OCI-LY1 (cell line): ENCODE measurements at regions not wholly inside any gene's neighbourhood (a gene's known extent, or its start where the extent isn't known, plus 50 kb on each side); places are given as distances from the start of the nearest gene placed in this dataset.

ENCODE experiments used
- H2AFZ ChIP-seq: fragments of 200-600 bp; sonication (generic), shearing (Covaris generic); 2 replicates; pipeline ENCODE4 v1.6.0; 2014; ENCODE audit warnings: antibody characterized with exemption, mild to moderate bottlenecking, low read length
- H3F3A ChIP-seq: fragments of 200-600 bp; sonication (generic), shearing (Covaris generic); 2 replicates; pipeline ENCODE4 v1.6.0; 2014; ENCODE audit warnings: mild to moderate bottlenecking, antibody characterized with exemption, low read length, moderate library complexity; ENCODE audit not compliant: insufficient read depth
- H3K27ac ChIP-seq: fragments of 200-600 bp; sonication (generic); 2 replicates; pipeline ENCODE4 v1.5.1; 2014; ENCODE audit warnings: low read length, mixed run types, mild to moderate bottlenecking, low read depth; ENCODE audit not compliant: poor library complexity, severe bottlenecking
- H3K27me3 ChIP-seq: fragments of 200-600 bp; sonication (generic); 2 replicates; pipeline ENCODE4 v1.6.0; 2014; ENCODE audit warnings: antibody characterized with exemption, mild to moderate bottlenecking, low read length, moderate library complexity; ENCODE audit not compliant: insufficient read depth
- H3K36me3 ChIP-seq: fragments of 200-600 bp; sonication (generic); 2 replicates; pipeline ENCODE4 v1.6.1; 2014; ENCODE audit warnings: mild to moderate bottlenecking, antibody characterized with exemption, low read length, moderate library complexity, mixed read lengths; ENCODE audit not compliant: insufficient read depth
- H3K4me1 ChIP-seq: fragments of 200-600 bp; sonication (generic); 2 replicates; pipeline ENCODE4 v1.5.1; 2014; ENCODE audit warnings: mild to moderate bottlenecking, low read length, moderate library complexity; ENCODE audit not compliant: insufficient read depth, severe bottlenecking
- H3K4me2 ChIP-seq: fragments of 200-600 bp; sonication (generic), shearing (Covaris generic); 2 replicates; pipeline ENCODE4 v1.6.1; 2014; ENCODE audit warnings: low read length
- H3K4me3 ChIP-seq: fragments of 200-600 bp; sonication (generic); 2 replicates; pipeline ENCODE4 v1.5.1; 2014; ENCODE audit warnings: low read length, low read depth, mild to moderate bottlenecking, mixed read lengths; ENCODE audit not compliant: poor library complexity, severe bottlenecking
- H3K79me2 ChIP-seq: fragments of 200-600 bp; shearing (Covaris generic); 2 replicates; pipeline ENCODE4 v1.6.1; 2016; ENCODE audit warnings: mixed run types, low read length, mixed read lengths; ENCODE audit not compliant: insufficient read depth
- H3K9ac ChIP-seq: fragments of 200-600 bp; sonication (generic), shearing (Covaris generic); 2 replicates; pipeline ENCODE4 v1.6.1; 2014; ENCODE audit warnings: mild to moderate bottlenecking, low read length, mixed read lengths
- H3K9me2 ChIP-seq: fragments of 200-600 bp; sonication (generic), shearing (Covaris generic); 2 replicates; pipeline ENCODE4 v1.6.1; 2014; ENCODE audit warnings: low read depth, mild to moderate bottlenecking, low read length, mixed read lengths
- H3K9me3 ChIP-seq: fragments of 200-600 bp; shearing (Covaris generic); 2 replicates; pipeline ENCODE4 v1.6.1; 2014; ENCODE audit warnings: low read length, mixed read lengths
- H4K20me1 ChIP-seq: fragments of 200-600 bp; sonication (generic), shearing (Covaris generic); 2 replicates; pipeline ENCODE4 v1.6.0; 2016; ENCODE audit warnings: mild to moderate bottlenecking, low read length; ENCODE audit not compliant: insufficient read depth
- CTCF ChIP-seq: fragments of 200-600 bp; sonication (generic), shearing (Covaris generic); IDR thresholded peaks from 2 replicates; pipeline ENCODE4 v1.5.1; 2017; ENCODE audit warnings: mild to moderate bottlenecking, antibody characterized with exemption, low read length, moderate library complexity, mixed read lengths
- EZH2 ChIP-seq: fragments of 200-600 bp; sonication (generic), shearing (Covaris generic); IDR thresholded peaks from 2 replicates; pipeline ENCODE4 v1.8.0; 2017; ENCODE audit warnings: borderline replicate concordance, mixed run types, mild to moderate bottlenecking, antibody characterized with exemption, low read length, moderate library complexity, mixed read lengths

GRCh38 chr22:34490886-34491285 lies 570.6 kb upstream of the LARGE1 start:
- Histone ChIP-seq H3K9ac (no peak overlapping the region), H4K20me1 (no peaks in the 10 kb centered on the region), H3K79me2 (no peaks in the 10 kb centered on the region), H3K36me3 (no peaks in the 10 kb centered on the region), H3K27me3 (no peaks in the 10 kb centered on the region), H3K4me1 (no peaks in the 10 kb centered on the region), H3K4me2 (no peak overlapping the region), H3K4me3 (no peak overlapping the region), H3K27ac (no peak overlapping the region), H3F3A (no peaks in the 10 kb centered on the region), H2AFZ (no peak overlapping the region), H3K9me3 (no peaks in the 10 kb centered on the region), H3K9me2 (no peaks in the 10 kb centered on the region)
- TF ChIP-seq CTCF (no peak), EZH2 (no peak)

GRCh38 chr22:34493486-34493885 lies 572.5 kb upstream of the ISX start:
- H3K4me3 ChIP-seq: no peak overlapping the region
- no peaks in the 10 kb centered on the region for H3F3A ChIP-seq
- no peaks in the 10 kb centered on the region for H3K9me2 ChIP-seq
- H4K20me1 ChIP-seq: no peaks in the 10 kb centered on the region
- no peak overlapping the region for H3K4me2 ChIP-seq
- H3K79me2 ChIP-seq: no peaks in the 10 kb centered on the region
- no peak overlapping the region for H3K9ac ChIP-seq
- no peak overlapping the region for H2AFZ ChIP-seq
- H3K36me3 ChIP-seq: no peaks in the 10 kb centered on the region
- H3K9me3 ChIP-seq: no peaks in the 10 kb centered on the region
- H3K27me3 ChIP-seq: no peaks in the 10 kb centered on the region
- no peak overlapping the region for H3K27ac ChIP-seq
- TF ChIP-seq EZH2 (no peak), CTCF (no peak)
- no peaks in the 10 kb centered on the region for H3K4me1 ChIP-seq

GRCh38 chr22:34501366-34501965 lies 564.5 kb upstream of the ISX start:
- no peak overlapping the region for H3K27ac ChIP-seq
- TF ChIP-seq CTCF: no peak
- no peak for TF ChIP-seq EZH2
- H3K9me2 ChIP-seq: no peaks in the 10 kb centered on the region

More at GRCh38 chr22:34501366-34501965, 564.5 kb upstream of the ISX start:
- Histone ChIP-seq H3K27me3 (no peaks in the 10 kb centered on the region), H3K4me1 (no peaks in the 10 kb centered on the region), H4K20me1 (no peaks in the 10 kb centered on the region), H3K79me2 (no peaks in the 10 kb centered on the region), H3K9me3 (no peaks in the 10 kb centered on the region), H3K4me2 (no peak overlapping the region), H2AFZ (no peak overlapping the region), H3F3A (no peaks in the 10 kb centered on the region), H3K9ac (no peak overlapping the region), H3K36me3 (no peaks in the 10 kb centered on the region), H3K4me3 (no peak overlapping the region)
